GM23248 (cell line): ENCODE measurements at regions not wholly inside any gene's neighbourhood (a gene's known extent, or its start where the extent isn't known, plus 50 kb on each side); places are given as distances from the start of the nearest gene placed in this dataset.
"Not testable (repeated sequence)": the region's sequence is repeated elsewhere in the genome, so short reads cannot be mapped to it uniquely, and the experiment has no call there.

Experiments used
- DNase-seq: peaks from one replicate; pipeline ENCODE4 v3.0.0-alpha.2; 2015
- H2AFZ ChIP-seq: fragments of 200-600 bp; sonication (generic); 2 replicates; pipeline ENCODE4 v1.6.1; 2016; ENCODE audit warnings: antibody characterized with exemption
- H3F3A ChIP-seq: fragments of 200-600 bp; sonication (generic); 2 replicates; pipeline ENCODE4 v1.6.1; 2016; ENCODE audit warnings: mild to moderate bottlenecking, antibody characterized with exemption, mixed run types; ENCODE audit not compliant: insufficient read depth
- H3K27ac ChIP-seq: fragments of 200-600 bp; sonication (generic); 2 replicates; pipeline ENCODE4 v1.5.1; 2016; ENCODE audit warnings: mild to moderate bottlenecking
- H3K27me3 ChIP-seq: fragments of 200-600 bp; sonication (generic); replicated peaks from 2 replicates; pipeline ENCODE4 v1.6.1; 2016; ENCODE audit warnings: mild to moderate bottlenecking; ENCODE audit not compliant: insufficient read depth
- H3K36me3 ChIP-seq: fragments of 200-600 bp; sonication (generic); 2 replicates; pipeline ENCODE4 v1.6.1; 2016; ENCODE audit warnings: low read depth, mild to moderate bottlenecking
- H3K4me1 ChIP-seq: fragments of 200-600 bp; sonication (generic); 2 replicates; pipeline ENCODE4 v1.6.1; 2016; ENCODE audit warnings: mild to moderate bottlenecking; ENCODE audit not compliant: insufficient read depth
- H3K4me2 ChIP-seq: fragments of 200-600 bp; sonication (generic); one replicate; pipeline ENCODE4 v1.6.1; 2016; ENCODE audit warnings: mild to moderate bottlenecking; ENCODE audit not compliant: unreplicated experiment
- H3K4me3 ChIP-seq: fragments of 200-600 bp; sonication (generic); 2 replicates; pipeline ENCODE4 v1.5.1; 2016; ENCODE audit warnings: mild to moderate bottlenecking
- H3K79me2 ChIP-seq: fragments of 200-600 bp; sonication (generic); 2 replicates; pipeline ENCODE4 v1.6.1; 2016; ENCODE audit warnings: mild to moderate bottlenecking; ENCODE audit not compliant: insufficient read depth
- H3K9ac ChIP-seq: fragments of 200-600 bp; sonication (generic); 2 replicates; pipeline ENCODE4 v1.6.1; 2016; ENCODE audit warnings: mild to moderate bottlenecking
- H3K9me2 ChIP-seq: fragments of 200-600 bp; sonication (generic); 2 replicates; pipeline ENCODE4 v1.6.1; 2016; ENCODE audit warnings: mixed run types, mild to moderate bottlenecking, moderate library complexity; ENCODE audit not compliant: insufficient read depth
- H3K9me3 ChIP-seq: fragments of 200-600 bp; sonication (generic); one replicate; pipeline ENCODE4 v1.6.1; 2017; ENCODE audit warnings: low read depth
- H4K20me1 ChIP-seq: fragments of 200-600 bp; sonication (generic); 2 replicates; pipeline ENCODE4 v1.6.0; 2016; ENCODE audit not compliant: insufficient read depth
- EZH2 ChIP-seq: fragments of 200-600 bp; sonication (generic); IDR thresholded peaks from 2 replicates; pipeline ENCODE4 v1.6.1; 2018; ENCODE audit warnings: antibody characterized with exemption, mild to moderate bottlenecking; ENCODE audit not compliant: insufficient read depth, poor library complexity, severe bottlenecking
- EZH2phosphoT487 ChIP-seq: fragments of 200-600 bp; sonication (generic); IDR thresholded peaks from 2 replicates; pipeline ENCODE4 v1.6.1; 2018; ENCODE audit warnings: antibody characterized with exemption, moderate library complexity, mild to moderate bottlenecking, low read depth; ENCODE audit not compliant: insufficient read depth
- WGBS, 2 experiments: methylation state at CpG; one replicate each; pipeline ENCODE4 v1.1.6; 2015 to 2017; ENCODE audit warnings: low lambda C conversion rate in 2 of 2, low coverage in 1 of 2; ENCODE audit errors: missing lambda C conversion rate in 2 of 2; 5-methylcytosine and 5-hydroxymethylcytosine counted together
- in situ Hi-C: fragments of 300-500 bp; cut with MboI; formaldehyde crosslinking; loops from 2 replicates; pipeline ENCODE4 v1.15.0; 2020

GRCh38 chr1:104121271-104121670 lies 371.6 kb downstream of the AMY1C start:
- Histone ChIP-seq H3K4me3 (no peak overlapping the region), H3K79me2 (no peaks in the 10 kb centered on the region), H3K27ac (no peak overlapping the region), H3F3A (no peaks in the 10 kb centered on the region), H4K20me1 (no peaks in the 10 kb centered on the region), H3K9ac (no peak overlapping the region), H2AFZ (no peak overlapping the region), H3K9me2 (no peaks in the 10 kb centered on the region), H3K36me3 (no peaks in the 10 kb centered on the region), H3K27me3 (no peaks in the 10 kb centered on the region), H3K4me2 (no peak overlapping the region), H3K4me1 (no peaks in the 10 kb centered on the region), H3K9me3 (no peaks in the 10 kb centered on the region)
- WGBS, 2 experiments = 20 to 25% methylated on average over 4 of the region's 4 CpGs
- in situ Hi-C loops = no loop called here
- TF ChIP-seq EZH2 (no peak), EZH2phosphoT487 (no peak)
- DNase-seq = peak; percentile 2

GRCh38 chr1:104125266-104125665 lies 375.6 kb downstream of the AMY1C start:
- 11 to 22% methylated on average over 1 of the region's 1 CpG for WGBS, 2 experiments
- Histone ChIP-seq H3K79me2 (no peaks in the 10 kb centered on the region), H3F3A (no peaks in the 10 kb centered on the region), H3K9me3 (no peaks in the 10 kb centered on the region), H2AFZ (no peak overlapping the region), H3K27ac (no peak overlapping the region), H4K20me1 (no peaks in the 10 kb centered on the region), H3K9ac (no peak overlapping the region), H3K27me3 (no peaks in the 10 kb centered on the region), H3K36me3 (no peaks in the 10 kb centered on the region), H3K4me1 (no peaks in the 10 kb centered on the region), H3K9me2 (peaks cover 3% of the 10 kb centered on the region; the same call in 1 of the 2 replicates), H3K4me2 (no peak overlapping the region), H3K4me3 (no peak overlapping the region)
- DNase-seq = no peak
- in situ Hi-C loops = no loop called here
- TF ChIP-seq EZH2 (no peak), EZH2phosphoT487 (no peak)

- Histone ChIP-seq H3K27me3 (no peaks in the 10 kb centered on the region), H3K9me2 (peaks cover 3% of the 10 kb centered on the region; the same call in 1 of the 2 replicates), H3K9me3 (no peaks in the 10 kb centered on the region), H3K4me2 (no peak overlapping the region), H3K36me3 (no peaks in the 10 kb centered on the region), H3K27ac (no peak overlapping the region), H3F3A (no peaks in the 10 kb centered on the region), H3K9ac (no peak overlapping the region), H3K79me2 (no peaks in the 10 kb centered on the region), H4K20me1 (no peaks in the 10 kb centered on the region), H2AFZ (no peak overlapping the region), H3K4me1 (no peaks in the 10 kb centered on the region), H3K4me3 (no peak overlapping the region)
- in situ Hi-C loops = no loop called here
- WGBS, 2 experiments = 0 to 5% methylated on average over 5 of the region's 5 CpGs
- DNase-seq = no peak
- no peak for TF ChIP-seq EZH2
- no peak for TF ChIP-seq EZH2phosphoT487
Observed at GRCh38 chr1:104125970-104126369, 376.3 kb downstream of the AMY1C start.

- Histone ChIP-seq H3K79me2 (no peaks in the 10 kb centered on the region), H3K27me3 (no peaks in the 10 kb centered on the region), H3K27ac (no peak overlapping the region), H4K20me1 (no peaks in the 10 kb centered on the region), H3K4me3 (no peak overlapping the region), H3K9me3 (no peaks in the 10 kb centered on the region), H3K9me2 (peaks cover 2% of the 10 kb centered on the region; the same call in 1 of the 2 replicates), H3K9ac (no peak overlapping the region), H2AFZ (no peak overlapping the region), H3K4me1 (no peaks in the 10 kb centered on the region), H3K36me3 (no peaks in the 10 kb centered on the region), H3F3A (no peaks in the 10 kb centered on the region), H3K4me2 (no peak overlapping the region)
- in situ Hi-C loops = no loop called here
- TF ChIP-seq EZH2phosphoT487 (no peak), EZH2 (no peak)
- DNase-seq = peak; percentile 24
Observed at GRCh38 chr1:104132382-104132973, 382.8 kb downstream of the AMY1C start.

GRCh38 chr1:104135036-104135435 lies 385.3 kb downstream of the AMY1C start:
- H4K20me1 ChIP-seq, H3K9me2 ChIP-seq, DNase-seq, H3K9me3 ChIP-seq, H3K4me2 ChIP-seq, H3F3A ChIP-seq, H3K4me3 ChIP-seq, H3K27me3 ChIP-seq, H3K9ac ChIP-seq, H3K36me3 ChIP-seq, in situ Hi-C loops, H3K4me1 ChIP-seq, H2AFZ ChIP-seq, H3K27ac ChIP-seq, H3K79me2 ChIP-seq: not testable (repeated sequence)
- WGBS, 2 experiments = 31 to 36% methylated on average over 6 of the region's 6 CpGs
